HEK293T (cell line): ENCODE measurements at regions not wholly inside any gene's neighbourhood (a gene's known extent, or its start where the extent isn't known, plus 50 kb on each side); places are given as distances from the start of the nearest gene placed in this dataset.

ENCODE experiments used
- ARNT ChIP-seq: fragments of 450-650 bp; IDR thresholded peaks from 2 replicates; pipeline ENCODE4 v1.6.1; 2017; ENCODE audit warnings: mild to moderate bottlenecking
- FOXA1 ChIP-seq: fragments of 450-650 bp; IDR thresholded peaks from 2 replicates; pipeline ENCODE4 v1.6.1; 2016; ENCODE audit warnings: mild to moderate bottlenecking
- HDGF ChIP-seq: fragments of 450-650 bp; IDR thresholded peaks from 2 replicates; pipeline ENCODE4 v1.6.1; 2017; ENCODE audit warnings: antibody characterized with exemption, borderline replicate concordance
- SP1 ChIP-seq: fragments of 450-650 bp; IDR thresholded peaks from 2 replicates; pipeline ENCODE4 v1.6.1; 2017
- SUZ12 ChIP-seq: fragments of 450-650 bp; IDR thresholded peaks from 2 replicates; pipeline ENCODE4 v1.6.1; 2016; ENCODE audit warnings: mild to moderate bottlenecking
- ZNF384 ChIP-seq: fragments of 450-650 bp; IDR thresholded peaks from 2 replicates; pipeline ENCODE4 v1.6.1; 2016

DNA sequence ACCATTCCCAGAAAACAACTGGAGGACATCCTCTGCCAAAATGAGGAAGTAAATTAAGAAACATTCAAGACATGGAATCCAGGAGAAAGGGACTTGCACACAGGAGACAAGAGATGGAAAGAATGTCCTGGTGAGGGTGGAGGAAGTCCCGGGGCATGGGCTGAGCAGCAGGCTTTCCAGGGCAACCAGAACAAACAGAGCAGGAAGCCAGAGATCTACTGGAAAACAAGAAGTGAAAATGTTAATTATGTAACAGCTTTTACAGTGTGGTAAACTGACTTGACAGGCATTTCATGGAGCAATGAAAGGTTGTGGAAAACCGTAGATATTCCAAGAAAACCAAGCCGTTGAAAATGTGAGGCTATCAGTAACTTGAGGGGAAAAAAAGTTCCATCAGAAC lies 55.2 kb upstream of the ZNF746 start:
- TF ChIP-seq FOXA1 = no peak
- TF ChIP-seq SP1 = no peak
- no peak for TF ChIP-seq ZNF384
- no peak for TF ChIP-seq SUZ12
- no peak for TF ChIP-seq ARNT
- TF ChIP-seq HDGF = no peak
